ENCODE measurements at regions not wholly inside any gene's neighbourhood (a gene's known extent, or its start where the extent isn't known, plus 50 kb on each side); places are given as distances from the start of the nearest gene placed in this dataset.

DNA sequence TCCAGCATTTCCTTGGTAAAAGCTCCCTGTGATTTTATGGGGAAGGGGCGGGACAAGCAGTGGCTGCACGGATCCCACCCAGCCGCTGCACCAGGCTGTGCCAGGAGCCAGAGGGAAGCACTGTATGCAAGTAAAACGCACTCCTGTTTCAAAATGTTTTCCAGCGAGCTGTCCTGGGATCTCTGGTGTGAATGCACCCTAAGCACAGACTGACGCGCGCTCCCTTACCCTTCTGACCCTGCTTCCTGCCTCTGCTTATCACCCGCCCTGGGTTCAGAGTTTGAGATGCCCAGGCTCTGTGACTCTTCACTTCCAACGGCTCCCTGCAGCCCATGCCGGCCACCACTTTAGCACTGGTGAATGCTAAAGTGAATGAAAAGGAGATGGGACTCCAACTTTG is 131.2 kb downstream of the RHOU start:
- intact Hi-C loops (cut with DNase I), result no loop called here
- ATAC-seq (peak in 2 of 4 donors; percentile 11 to 36), DNase-seq (no peak)
- peaks cover 0 to 15% (median 0%) of the 10 kb centered on the region in 12 donors for H3K4me1 ChIP-seq
- peaks cover 0 to 6% (median 0%) of the 10 kb centered on the region in 9 donors for H3K27me3 ChIP-seq
- H3K9me3 ChIP-seq, result no peaks in the 10 kb centered on the region
- H3K36me3 ChIP-seq, result no peaks in the 10 kb centered on the region
- no peak overlapping the region for H3K4me3 ChIP-seq
- H3K27ac ChIP-seq, result no peak overlapping the region
- TF ChIP-seq, protein P1, sequence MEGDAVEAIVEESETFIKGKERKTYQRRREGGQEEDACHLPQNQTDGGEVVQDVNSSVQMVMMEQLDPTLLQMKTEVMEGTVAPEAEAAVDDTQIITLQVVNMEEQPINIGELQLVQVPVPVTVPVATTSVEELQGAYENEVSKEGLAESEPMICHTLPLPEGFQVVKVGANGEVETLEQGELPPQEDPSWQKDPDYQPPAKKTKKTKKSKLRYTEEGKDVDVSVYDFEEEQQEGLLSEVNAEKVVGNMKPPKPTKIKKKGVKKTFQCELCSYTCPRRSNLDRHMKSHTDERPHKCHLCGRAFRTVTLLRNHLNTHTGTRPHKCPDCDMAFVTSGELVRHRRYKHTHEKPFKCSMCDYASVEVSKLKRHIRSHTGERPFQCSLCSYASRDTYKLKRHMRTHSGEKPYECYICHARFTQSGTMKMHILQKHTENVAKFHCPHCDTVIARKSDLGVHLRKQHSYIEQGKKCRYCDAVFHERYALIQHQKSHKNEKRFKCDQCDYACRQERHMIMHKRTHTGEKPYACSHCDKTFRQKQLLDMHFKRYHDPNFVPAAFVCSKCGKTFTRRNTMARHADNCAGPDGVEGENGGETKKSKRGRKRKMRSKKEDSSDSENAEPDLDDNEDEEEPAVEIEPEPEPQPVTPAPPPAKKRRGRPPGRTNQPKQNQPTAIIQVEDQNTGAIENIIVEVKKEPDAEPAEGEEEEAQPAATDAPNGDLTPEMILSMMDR (IDR thresholded peaks at IDR 0.05), result no peak
- TF ChIP-seq POLR2A (IDR thresholded peaks at IDR 0.05), result no peak
- WGBS, 4 donors, result 56 to 71% (median 62%) methylated on average over 7 to 11 of the region's 11 CpGs

DNA sequence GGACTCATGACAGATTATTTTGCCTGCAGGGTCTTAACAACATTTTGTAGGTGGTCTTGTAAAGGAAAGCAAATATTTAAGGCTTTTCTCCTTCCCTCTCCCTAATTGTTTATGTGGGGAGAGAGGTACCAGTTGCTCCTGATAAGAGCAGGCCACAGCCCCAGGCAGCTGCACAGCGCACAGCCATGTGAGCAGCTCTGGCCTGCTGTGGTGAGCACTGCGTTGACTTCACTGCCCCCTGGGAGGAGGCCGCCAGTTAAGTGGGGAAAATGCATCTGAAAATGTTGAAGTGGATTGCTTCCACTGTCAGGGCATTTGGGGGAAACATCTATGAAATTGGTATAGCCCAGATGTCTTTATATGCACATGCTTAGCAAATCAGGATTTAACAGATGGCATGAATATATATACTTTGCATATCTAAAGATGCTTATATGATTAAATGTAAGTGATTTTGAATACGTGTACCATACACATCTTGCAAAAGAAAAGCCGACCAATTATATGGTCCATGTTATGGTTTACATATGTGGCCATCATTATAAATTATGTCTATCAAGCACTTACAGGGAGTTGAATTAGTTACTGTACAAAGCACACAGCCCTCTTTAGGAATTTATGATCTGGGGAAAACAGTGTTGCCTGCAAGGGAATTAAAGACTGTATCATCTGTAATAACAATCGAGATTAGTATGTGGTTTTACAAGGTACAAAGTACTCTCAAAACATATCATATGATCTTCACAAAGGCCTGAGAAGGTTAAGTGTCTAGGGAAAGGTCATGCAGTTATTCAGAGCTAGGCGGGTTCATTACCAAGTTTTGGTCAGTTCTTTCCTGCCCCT is 132.1 kb downstream of the RHOU start:
- WGBS, 4 donors, result 77 to 86% (median 84%) methylated on average over 7 of the region's 7 CpGs
- intact Hi-C loops (cut with DNase I), result no loop called here
- no peaks in the 10 kb centered on the region for H3K36me3 ChIP-seq
- H3K27me3 ChIP-seq, result peaks cover 0 to 6% (median 0%) of the 10 kb centered on the region in 9 donors
- TF ChIP-seq, protein P1 (IDR thresholded peaks at IDR 0.05), result no peak
- no peak for TF ChIP-seq POLR2A (IDR thresholded peaks at IDR 0.05)
- peaks cover 0 to 8% (median 0%) of the 10 kb centered on the region in 12 donors for H3K4me1 ChIP-seq
- no peak for ATAC-seq
- no peak overlapping the region for H3K27ac ChIP-seq
- no peak overlapping the region for H3K4me3 ChIP-seq
- no peaks in the 10 kb centered on the region for H3K9me3 ChIP-seq
- DNase-seq, result no peak

DNA sequence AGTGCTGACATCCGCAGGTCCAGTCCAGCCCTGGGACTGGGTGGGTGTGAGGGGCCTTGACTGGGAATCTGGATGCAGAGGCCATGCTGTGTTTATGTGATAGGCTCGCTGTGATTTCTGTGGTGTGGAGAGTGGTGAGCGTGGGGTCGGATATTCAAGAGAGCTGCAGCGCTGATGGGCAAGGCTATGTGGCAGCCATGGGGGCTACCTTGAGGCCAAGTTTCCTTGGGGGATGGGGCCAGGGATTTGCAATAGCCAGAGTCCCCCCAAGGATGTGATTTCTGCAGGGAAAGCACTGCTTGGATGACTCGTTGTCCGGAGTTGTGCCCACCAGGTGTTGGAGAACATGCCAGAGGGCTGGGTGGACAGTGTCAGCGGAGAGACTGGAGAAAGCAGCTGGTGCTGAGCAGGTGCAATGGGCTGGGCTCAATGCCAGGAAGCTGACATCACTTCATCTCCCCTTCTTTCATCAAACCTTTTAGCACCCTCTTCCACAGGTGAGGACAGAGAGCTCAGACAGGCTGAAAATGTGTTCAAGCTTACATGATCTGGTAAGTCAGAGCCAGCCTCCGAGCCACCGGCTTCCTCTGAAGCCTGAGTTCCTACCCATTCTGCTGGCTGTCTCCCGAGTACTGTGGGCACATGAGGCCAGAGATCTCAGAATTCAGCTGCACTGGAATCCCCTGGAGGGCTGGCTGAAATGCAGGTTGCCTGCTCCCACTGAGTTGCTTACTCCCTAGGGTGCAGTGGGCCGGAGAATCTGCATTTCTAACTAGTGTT is 132.9 kb downstream of the RHOU start:
- Histone ChIP-seq H3K27ac (no peak overlapping the region), H3K4me1 (peaks cover 0 to 8% (median 0%) of the 10 kb centered on the region in 12 donors), H3K27me3 (peaks cover 0 to 6% (median 0%) of the 10 kb centered on the region in 9 donors), H3K4me3 (no peak overlapping the region), H3K36me3 (no peaks in the 10 kb centered on the region), H3K9me3 (no peaks in the 10 kb centered on the region)
- DNase-seq (no peak), ATAC-seq (no peak)
- intact Hi-C loops (cut with DNase I), result no loop called here
- WGBS, 4 donors, result 77 to 94% (median 86%) methylated on average over 10 to 12 of the region's 12 CpGs
- no peak for TF ChIP-seq POLR2A (IDR thresholded peaks at IDR 0.05)
- TF ChIP-seq, protein P1 (IDR thresholded peaks at IDR 0.05), result no peak

DNA sequence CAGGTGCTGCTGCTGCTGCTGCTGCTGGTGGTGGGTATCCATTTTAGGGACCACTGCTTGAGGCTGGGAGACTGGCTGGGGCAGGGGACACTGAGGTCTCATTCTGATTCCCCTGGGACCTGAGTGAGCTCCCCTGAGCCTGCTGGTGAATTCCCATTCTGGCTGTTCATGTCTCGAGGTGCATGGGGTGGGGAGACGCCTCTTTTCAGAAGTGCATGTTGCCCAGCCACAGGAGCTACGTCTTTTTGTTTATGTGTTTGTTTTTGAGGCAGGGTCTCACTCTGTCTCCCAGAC is 133.4 kb downstream of the RHOU start:
- Histone ChIP-seq H3K9me3 (no peaks in the 10 kb centered on the region), H3K4me3 (no peak overlapping the region), H3K27ac (no peak overlapping the region), H3K36me3 (no peaks in the 10 kb centered on the region), H3K27me3 (peaks cover 0 to 6% (median 0%) of the 10 kb centered on the region in 9 donors), H3K4me1 (peaks cover 0 to 8% (median 0%) of the 10 kb centered on the region in 12 donors)
- TF ChIP-seq, protein P1 (IDR thresholded peaks at IDR 0.05), result no peak
- TF ChIP-seq POLR2A (IDR thresholded peaks at IDR 0.05), result no peak
- intact Hi-C loops (cut with DNase I), result no loop called here
- DNase-seq, result no peak
- no peak for ATAC-seq
- WGBS, 4 donors, result 91 to 95% (median 94%) methylated on average over 3 of the region's 3 CpGs
